ENCODE measurements at regions not wholly inside any gene's neighbourhood (a gene's known extent, or its start where the extent isn't known, plus 50 kb on each side); places are given as distances from the start of the nearest gene placed in this dataset.

DNA sequence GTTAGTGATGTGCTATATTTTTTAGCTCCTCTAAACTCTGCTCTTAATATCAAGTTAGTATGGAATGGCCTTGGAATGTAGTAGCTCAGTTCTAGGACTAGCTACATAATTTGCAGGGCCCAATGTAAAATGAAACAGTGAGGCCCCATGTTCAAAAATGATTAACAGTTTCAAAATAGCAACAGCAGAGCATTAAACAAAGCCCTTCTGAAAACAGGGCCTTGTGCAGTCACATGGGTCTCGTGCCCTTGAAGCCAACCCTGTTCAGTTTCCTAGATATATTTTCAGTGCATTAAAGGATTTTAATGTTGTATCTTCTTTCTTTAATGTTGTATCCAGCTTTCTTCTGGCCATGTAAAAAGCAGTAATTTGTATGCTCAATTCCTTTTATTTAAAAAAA, 82.1 kb downstream of the TASL start (continued):
- no peak for TF ChIP-seq PRMT3 (CRISPR knock-in tag; IDR thresholded peaks at IDR 0.05; ENCODE audit: borderline replicate concordance, low read depth)
- no peak for TF ChIP-seq NBN (conservative IDR thresholded peaks at IDR 0.05)
- no peak for TF ChIP-seq GABPB1 (CRISPR knock-in tag; IDR thresholded peaks at IDR 0.05)
- no peak for TF ChIP-seq CBX5 (CRISPR knock-in tag; IDR thresholded peaks at IDR 0.05; ENCODE audit: borderline replicate concordance)
- no peak for TF ChIP-seq GTF2F1 (IDR thresholded peaks at IDR 0.05; ENCODE audit: low read length)
- TF ChIP-seq ZNF629 (CRISPR knock-in tag; conservative IDR thresholded peaks at IDR 0.05), result no peak
- TF ChIP-seq ARNT2 (CRISPR knock-in tag; IDR thresholded peaks at IDR 0.05; ENCODE audit: low read depth), result no peak
- no peak for TF ChIP-seq SYNCRIP (IDR thresholded peaks at IDR 0.05; ENCODE audit: insufficient read depth, low read depth, low read length)
- no peak for TF ChIP-seq KAT8 (CRISPR knock-in tag; IDR thresholded peaks at IDR 0.05)
- TF ChIP-seq PAWR (CRISPR knock-in tag; IDR thresholded peaks at IDR 0.05; ENCODE audit: borderline replicate concordance), result no peak
- TF ChIP-seq DR1 (CRISPR knock-in tag; IDR thresholded peaks at IDR 0.05), result no peak

DNA sequence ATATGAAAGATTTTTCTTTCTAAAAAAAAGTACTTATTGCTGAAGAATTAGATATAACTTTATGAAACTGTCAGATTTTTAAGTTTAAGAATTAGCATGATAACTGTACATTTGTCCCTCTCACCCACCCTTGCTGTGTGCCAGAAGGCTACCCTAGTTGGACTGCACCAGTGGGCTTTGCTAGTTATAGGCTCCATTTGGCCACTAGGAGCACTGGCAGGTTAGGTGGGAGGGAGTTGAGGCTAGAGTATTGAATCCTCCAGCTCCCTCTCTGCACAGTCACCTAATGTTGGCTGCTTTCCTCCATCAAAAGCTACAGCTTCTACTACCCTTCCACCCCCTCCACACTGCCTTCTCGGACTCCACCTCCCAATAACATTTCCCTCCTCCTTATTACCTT, 84.2 kb downstream of the TASL start:
- ATAC-seq, result no peak
- CTCF ChIA-PET (ENCODE audit: low intra/inter-chr PET ratio, low total read pairs), result no interaction called here
- TF ChIP-seq, protein P1, sequence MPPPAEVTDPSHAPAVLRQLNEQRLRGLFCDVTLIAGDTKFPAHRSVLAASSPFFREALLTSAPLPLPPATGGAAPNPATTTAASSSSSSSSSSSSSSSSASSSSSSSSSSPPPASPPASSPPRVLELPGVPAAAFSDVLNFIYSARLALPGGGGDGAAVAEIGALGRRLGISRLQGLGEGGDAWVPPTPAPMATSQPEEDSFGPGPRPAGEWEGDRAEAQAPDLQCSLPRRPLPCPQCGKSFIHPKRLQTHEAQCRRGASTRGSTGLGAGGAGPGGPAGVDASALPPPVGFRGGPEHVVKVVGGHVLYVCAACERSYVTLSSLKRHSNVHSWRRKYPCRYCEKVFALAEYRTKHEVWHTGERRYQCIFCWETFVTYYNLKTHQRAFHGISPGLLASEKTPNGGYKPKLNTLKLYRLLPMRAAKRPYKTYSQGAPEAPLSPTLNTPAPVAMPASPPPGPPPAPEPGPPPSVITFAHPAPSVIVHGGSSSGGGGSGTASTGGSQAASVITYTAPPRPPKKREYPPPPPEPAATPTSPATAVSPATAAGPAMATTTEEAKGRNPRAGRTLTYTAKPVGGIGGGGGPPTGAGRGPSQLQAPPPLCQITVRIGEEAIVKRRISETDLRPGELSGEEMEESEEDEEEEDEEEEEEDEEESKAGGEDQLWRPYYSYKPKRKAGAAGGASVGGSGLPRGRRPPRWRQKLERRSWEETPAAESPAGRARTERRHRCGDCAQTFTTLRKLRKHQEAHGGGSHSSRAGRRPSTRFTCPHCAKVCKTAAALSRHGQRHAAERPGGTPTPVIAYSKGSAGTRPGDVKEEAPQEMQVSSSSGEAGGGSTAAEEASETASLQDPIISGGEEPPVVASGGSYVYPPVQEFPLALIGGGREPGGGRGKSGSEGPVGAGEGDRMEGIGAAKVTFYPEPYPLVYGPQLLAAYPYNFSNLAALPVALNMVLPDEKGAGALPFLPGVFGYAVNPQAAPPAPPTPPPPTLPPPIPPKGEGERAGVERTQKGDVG (CRISPR knock-in tag; IDR thresholded peaks at IDR 0.05; ENCODE audit: borderline replicate concordance), result no peak
- TF ChIP-seq, protein P2, sequence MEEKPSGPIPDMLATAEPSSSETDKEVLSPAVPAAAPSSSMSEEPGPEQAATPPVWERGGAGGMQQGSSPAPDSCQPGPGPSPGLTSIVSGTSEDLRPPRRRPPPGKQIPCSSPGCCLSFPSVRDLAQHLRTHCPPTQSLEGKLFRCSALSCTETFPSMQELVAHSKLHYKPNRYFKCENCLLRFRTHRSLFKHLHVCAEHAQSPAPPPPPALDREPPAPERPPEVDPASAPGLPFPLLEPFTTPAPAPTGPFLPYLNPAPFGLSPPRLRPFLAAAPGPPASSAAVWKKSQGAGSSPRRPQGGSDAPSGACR (CRISPR knock-in tag; IDR thresholded peaks at IDR 0.05), result no peak
- TF ChIP-seq ATF7-NPFF (CRISPR knock-in tag; IDR thresholded peaks at IDR 0.05; ENCODE audit: low read depth) (no peak), ZNF777 (CRISPR knock-in tag; IDR thresholded peaks at IDR 0.05) (no peak), PPARG (CRISPR knock-in tag; conservative IDR thresholded peaks at IDR 0.05) (no peak), CENPX (CRISPR knock-in tag; IDR thresholded peaks at IDR 0.05) (no peak), ATF1 (CRISPR knock-in tag; IDR thresholded peaks at IDR 0.05) (no peak), THYN1 (CRISPR knock-in tag; IDR thresholded peaks at IDR 0.05; ENCODE audit: borderline replicate concordance, low read depth) (no peak)
- TF ChIP-seq, protein P3, sequence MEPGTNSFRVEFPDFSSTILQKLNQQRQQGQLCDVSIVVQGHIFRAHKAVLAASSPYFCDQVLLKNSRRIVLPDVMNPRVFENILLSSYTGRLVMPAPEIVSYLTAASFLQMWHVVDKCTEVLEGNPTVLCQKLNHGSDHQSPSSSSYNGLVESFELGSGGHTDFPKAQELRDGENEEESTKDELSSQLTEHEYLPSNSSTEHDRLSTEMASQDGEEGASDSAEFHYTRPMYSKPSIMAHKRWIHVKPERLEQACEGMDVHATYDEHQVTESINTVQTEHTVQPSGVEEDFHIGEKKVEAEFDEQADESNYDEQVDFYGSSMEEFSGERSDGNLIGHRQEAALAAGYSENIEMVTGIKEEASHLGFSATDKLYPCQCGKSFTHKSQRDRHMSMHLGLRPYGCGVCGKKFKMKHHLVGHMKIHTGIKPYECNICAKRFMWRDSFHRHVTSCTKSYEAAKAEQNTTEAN (CRISPR knock-in tag; conservative IDR thresholded peaks at IDR 0.05), result no peak

More for the DNA sequence above, 84.2 kb downstream of the TASL start:
- no TSS peak for BruUV-seq (replicated peaks)
- POLR2A ChIA-PET, result no interaction called here
- Histone ChIP-seq H3K4me2 (ENCODE audit: low read depth, low read length) (no peak overlapping the region), H3K27ac (ENCODE audit: extremely low read length, insufficient read depth, low read length) (no peak overlapping the region), H3K9ac (ENCODE audit: insufficient read depth, low read depth, low read length) (no peak overlapping the region), H4K20me1 (ENCODE audit: insufficient read depth, low read length) (no peaks in the 10 kb centered on the region), H2AFZ (ENCODE audit: low read length) (no peak overlapping the region), H3K79me2 (ENCODE audit: insufficient read depth, low read length) (no peaks in the 10 kb centered on the region), H3K36me3 (replicated peaks in 1 of 2; ENCODE audit: control insufficient read depth in 1 of 2, insufficient read depth in 2 of 2, low read length in 2 of 2) (no peaks in the 10 kb centered on the region), H3K9me3 (ENCODE audit: low read length) (no peaks in the 10 kb centered on the region), H3K27me3 (ENCODE audit: control insufficient read depth in 1 of 2, insufficient read depth in 2 of 2, low read length in 2 of 2) (no peaks in the 10 kb centered on the region), H3K4me1 (ENCODE audit: insufficient read depth, low read length) (no peaks in the 10 kb centered on the region), H3K4me3 (replicated peaks in 1 of 3; ENCODE audit: insufficient read depth in 1 of 3, low read depth in 2 of 3, low read length in 3 of 3) (no peak overlapping the region)
- 0% methylated on average over 1 of the region's 1 CpG for WGBS (ENCODE audit: low lambda C conversion rate)
- intact Hi-C loops (cut with micrococcal nuclease; ENCODE audit: unreplicated experiment) (no loop called here), in situ Hi-C loops (cut with HindIII; ENCODE audit: extremely low pct_ligation_motif_present, low pct_unique_long_range_greater_than_20kb) (no loop called here)
- DNase-seq (ENCODE audit: low spot score), result no peak
- FAIRE-seq, result no peak

Measured in HepG2 (cell line).